ENCODE measurements at regions not wholly inside any gene's neighbourhood (a gene's known extent, or its start where the extent isn't known, plus 50 kb on each side); places are given as distances from the start of the nearest gene placed in this dataset.

DNA sequence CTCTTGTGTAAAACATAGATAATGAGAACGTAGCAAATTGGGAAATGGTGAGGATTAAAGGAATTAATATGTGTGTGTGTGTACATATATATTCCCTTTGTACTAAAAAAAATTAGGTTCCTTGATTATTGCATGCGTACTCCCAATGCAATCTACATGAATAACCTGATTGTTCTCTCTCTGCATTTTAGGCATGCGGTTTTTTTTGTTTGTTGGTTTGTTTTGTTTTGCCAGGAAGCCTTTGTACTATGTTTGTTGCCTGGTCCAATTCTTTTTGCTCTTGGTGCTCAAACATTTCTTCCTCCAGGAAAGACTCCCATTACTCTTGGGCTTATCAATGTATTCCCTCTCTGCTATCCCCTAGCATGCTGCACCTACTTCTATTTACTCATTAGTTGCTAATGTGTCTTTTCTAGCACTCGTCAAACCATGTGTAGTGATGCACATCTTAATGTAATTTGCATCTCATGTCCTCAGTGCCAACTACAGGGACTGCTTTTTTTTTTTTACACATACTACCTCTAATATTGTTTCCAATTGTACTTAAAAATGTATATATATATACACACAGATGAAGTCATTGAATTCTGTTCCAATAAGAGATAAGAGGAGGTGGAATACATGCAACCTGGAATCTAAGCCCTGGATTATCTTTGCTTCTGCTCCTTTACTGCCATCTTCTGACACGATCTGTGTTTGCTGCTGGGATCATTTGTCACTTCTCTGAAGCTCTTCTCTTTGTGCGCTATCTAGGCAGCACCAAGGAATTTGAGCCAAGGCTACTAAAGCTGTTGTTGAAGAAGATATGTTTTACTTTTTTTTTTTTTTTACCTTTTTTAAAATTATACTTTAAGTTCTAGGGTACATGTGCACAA lies 197.2 kb upstream of the ANO3 start:
- TF ChIP-seq, protein P1, sequence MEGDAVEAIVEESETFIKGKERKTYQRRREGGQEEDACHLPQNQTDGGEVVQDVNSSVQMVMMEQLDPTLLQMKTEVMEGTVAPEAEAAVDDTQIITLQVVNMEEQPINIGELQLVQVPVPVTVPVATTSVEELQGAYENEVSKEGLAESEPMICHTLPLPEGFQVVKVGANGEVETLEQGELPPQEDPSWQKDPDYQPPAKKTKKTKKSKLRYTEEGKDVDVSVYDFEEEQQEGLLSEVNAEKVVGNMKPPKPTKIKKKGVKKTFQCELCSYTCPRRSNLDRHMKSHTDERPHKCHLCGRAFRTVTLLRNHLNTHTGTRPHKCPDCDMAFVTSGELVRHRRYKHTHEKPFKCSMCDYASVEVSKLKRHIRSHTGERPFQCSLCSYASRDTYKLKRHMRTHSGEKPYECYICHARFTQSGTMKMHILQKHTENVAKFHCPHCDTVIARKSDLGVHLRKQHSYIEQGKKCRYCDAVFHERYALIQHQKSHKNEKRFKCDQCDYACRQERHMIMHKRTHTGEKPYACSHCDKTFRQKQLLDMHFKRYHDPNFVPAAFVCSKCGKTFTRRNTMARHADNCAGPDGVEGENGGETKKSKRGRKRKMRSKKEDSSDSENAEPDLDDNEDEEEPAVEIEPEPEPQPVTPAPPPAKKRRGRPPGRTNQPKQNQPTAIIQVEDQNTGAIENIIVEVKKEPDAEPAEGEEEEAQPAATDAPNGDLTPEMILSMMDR (IDR thresholded peaks at IDR 0.05; ENCODE audit: low read length): peak; percentile 71
- TF ChIP-seq EZH2 (IDR thresholded peaks at IDR 0.05; ENCODE audit: borderline replicate concordance, low read length): no peak
- no peak overlapping the region for H3K9ac ChIP-seq (ENCODE audit: low read length)
- no peaks in the 10 kb centered on the region for H3K9me2 ChIP-seq (ENCODE audit: low read depth, low read length)
- no peaks in the 10 kb centered on the region for H3K79me2 ChIP-seq (ENCODE audit: insufficient read depth, low read length)
- no peak overlapping the region for H3K4me3 ChIP-seq (ENCODE audit: low read depth, low read length, poor library complexity, severe bottlenecking)
- H2AFZ ChIP-seq (ENCODE audit: low read length): no peak overlapping the region
- H3K9me3 ChIP-seq (ENCODE audit: low read length): no peaks in the 10 kb centered on the region
- peak overlapping the region; percentile 43 for H3K27ac ChIP-seq (ENCODE audit: low read depth, low read length, poor library complexity, severe bottlenecking)
- H3K27me3 ChIP-seq (ENCODE audit: insufficient read depth, low read length): no peaks in the 10 kb centered on the region
- no peak overlapping the region; the same call in none of the 2 replicates for H3K4me2 ChIP-seq (ENCODE audit: low read length)
- no peaks in the 10 kb centered on the region for H4K20me1 ChIP-seq (ENCODE audit: insufficient read depth, low read length)
- 0 out of 2 replicates have a peak, but pooled peaks cover 6% of the 10 kb centered on the region for H3F3A ChIP-seq (ENCODE audit: insufficient read depth, low read length)
- H3K36me3 ChIP-seq (ENCODE audit: insufficient read depth, low read length): no peaks in the 10 kb centered on the region
- peaks cover 37% of the 10 kb centered on the region for H3K4me1 ChIP-seq (ENCODE audit: insufficient read depth, low read length, severe bottlenecking)

DNA sequence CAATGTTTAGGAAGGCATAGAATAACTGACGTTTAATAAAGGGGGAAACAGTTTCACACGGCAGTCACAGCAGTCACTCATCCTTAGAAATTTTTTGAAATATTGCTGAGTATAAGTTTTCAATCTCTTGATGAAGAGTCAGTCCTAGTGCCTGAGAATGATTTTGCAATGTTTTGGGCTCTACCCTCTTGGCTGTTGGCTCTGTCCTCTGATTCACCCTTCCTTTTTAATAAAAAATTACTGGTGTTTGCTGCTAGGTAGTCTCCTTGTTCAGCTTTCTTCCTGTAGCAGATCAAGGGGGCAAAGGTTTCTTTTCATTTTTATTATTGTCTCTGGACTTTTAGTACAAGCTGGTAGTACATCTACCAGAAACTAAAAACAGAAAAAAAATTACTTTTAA lies 194.3 kb upstream of the ANO3 start:
- no peak overlapping the region for H3K27ac ChIP-seq (ENCODE audit: low read depth, low read length, poor library complexity, severe bottlenecking)
- H3K9me3 ChIP-seq (ENCODE audit: low read length): no peaks in the 10 kb centered on the region
- no peaks in the 10 kb centered on the region for H3F3A ChIP-seq (ENCODE audit: insufficient read depth, low read length)
- H4K20me1 ChIP-seq (ENCODE audit: insufficient read depth, low read length): no peaks in the 10 kb centered on the region
- no peaks in the 10 kb centered on the region for H3K9me2 ChIP-seq (ENCODE audit: low read depth, low read length)
- H3K4me2 ChIP-seq (ENCODE audit: low read length): no peak overlapping the region
- no peak overlapping the region for H3K9ac ChIP-seq (ENCODE audit: low read length)
- no peaks in the 10 kb centered on the region for H3K36me3 ChIP-seq (ENCODE audit: insufficient read depth, low read length)
- TF ChIP-seq, protein P1 (IDR thresholded peaks at IDR 0.05; ENCODE audit: low read length): no peak
- TF ChIP-seq EZH2 (IDR thresholded peaks at IDR 0.05; ENCODE audit: borderline replicate concordance, low read length): no peak
- peak overlapping the region; percentile 65; the same call in 1 of the 2 replicates for H2AFZ ChIP-seq (ENCODE audit: low read length)
- H3K79me2 ChIP-seq (ENCODE audit: insufficient read depth, low read length): no peaks in the 10 kb centered on the region
- peaks cover 34% of the 10 kb centered on the region for H3K4me1 ChIP-seq (ENCODE audit: insufficient read depth, low read length, severe bottlenecking)
- H3K27me3 ChIP-seq (ENCODE audit: insufficient read depth, low read length): no peaks in the 10 kb centered on the region
- H3K4me3 ChIP-seq (ENCODE audit: low read depth, low read length, poor library complexity, severe bottlenecking): no peak overlapping the region

DNA sequence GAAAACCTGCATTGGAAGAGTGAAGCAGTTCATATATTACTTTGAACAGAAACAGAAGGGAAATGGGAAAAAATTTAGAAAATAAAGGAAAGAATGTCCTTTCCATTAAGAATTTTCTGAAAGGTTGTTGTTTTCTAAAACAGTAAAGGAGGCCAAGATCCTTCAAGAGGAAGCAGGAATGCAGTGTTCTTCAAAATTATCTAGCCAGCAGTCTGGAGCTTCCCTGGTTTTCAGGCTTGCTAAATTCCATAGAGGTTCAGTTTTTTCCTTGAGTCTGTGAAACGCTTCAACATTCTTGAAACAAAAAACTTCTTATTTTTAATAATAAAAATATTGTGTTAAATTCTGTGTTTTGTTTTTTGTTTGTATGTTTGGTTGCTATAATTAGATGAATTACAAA lies 189.0 kb upstream of the ANO3 start:
- TF ChIP-seq EZH2 (IDR thresholded peaks at IDR 0.05; ENCODE audit: borderline replicate concordance, low read length): no peak
- TF ChIP-seq, protein P1 (IDR thresholded peaks at IDR 0.05; ENCODE audit: low read length): no peak
- Histone ChIP-seq H3K79me2 (ENCODE audit: insufficient read depth, low read length) (no peaks in the 10 kb centered on the region), H3K36me3 (ENCODE audit: insufficient read depth, low read length) (no peaks in the 10 kb centered on the region), H2AFZ (ENCODE audit: low read length) (no peak overlapping the region), H3K9ac (ENCODE audit: low read length) (no peak overlapping the region), H4K20me1 (ENCODE audit: insufficient read depth, low read length) (no peaks in the 10 kb centered on the region), H3K4me3 (ENCODE audit: low read depth, low read length, poor library complexity, severe bottlenecking) (no peak overlapping the region), H3K27me3 (ENCODE audit: insufficient read depth, low read length) (no peaks in the 10 kb centered on the region), H3K27ac (ENCODE audit: low read depth, low read length, poor library complexity, severe bottlenecking) (no peak overlapping the region), H3K9me2 (ENCODE audit: low read depth, low read length) (no peaks in the 10 kb centered on the region), H3K9me3 (ENCODE audit: low read length) (no peaks in the 10 kb centered on the region), H3K4me2 (ENCODE audit: low read length) (no peak overlapping the region), H3F3A (ENCODE audit: insufficient read depth, low read length) (no peaks in the 10 kb centered on the region), H3K4me1 (ENCODE audit: insufficient read depth, low read length, severe bottlenecking) (no peaks in the 10 kb centered on the region)
